ENCODE measurements at regions not wholly inside any gene's neighbourhood (a gene's known extent, or its start where the extent isn't known, plus 50 kb on each side); places are given as distances from the start of the nearest gene placed in this dataset.

GRCh38 chr12:17134315-17134714 is 528.4 kb upstream of the LMO3 start:
- TF ChIP-seq CTCF (conservative IDR thresholded peaks at IDR 0.05; ENCODE audit: low read length) (no peak), EZH2phosphoT487 (IDR thresholded peaks at IDR 0.05; ENCODE audit: borderline replicate concordance, low read depth, low read length) (no peak)
